ENCODE measurements at regions not wholly inside any gene's neighbourhood (a gene's known extent, or its start where the extent isn't known, plus 50 kb on each side); places are given as distances from the start of the nearest gene placed in this dataset.

GRCh38 chr3:40837300-40837699 lies 312.5 kb downstream of the ZNF621 start:
- TF ChIP-seq POLR2A (IDR thresholded peaks at IDR 0.05) (no peak), CTCF (IDR thresholded peaks at IDR 0.05) (no peak)
